Endodermal cell (in vitro differentiated cells): ENCODE measurements at regions not wholly inside any gene's neighbourhood (a gene's known extent, or its start where the extent isn't known, plus 50 kb on each side); places are given as distances from the start of the nearest gene placed in this dataset.

Experiments used
- DNase-seq: peaks from one replicate; pipeline ENCODE4 v3.0.0-alpha.2; 2017
- H3K27ac ChIP-seq: 2 replicates; pipeline ENCODE4 v1.5.1; 2013; ENCODE audit warnings: mild to moderate bottlenecking, low read depth, low read length, moderate library complexity
- H3K27me3 ChIP-seq: 2 replicates; pipeline ENCODE4 v1.6.1; 2013; ENCODE audit warnings: mild to moderate bottlenecking, low read length, moderate library complexity; ENCODE audit not compliant: insufficient read depth, control insufficient read depth, poor library complexity, severe bottlenecking
- H3K36me3 ChIP-seq: 2 replicates; pipeline ENCODE4 v1.7.0; 2013; ENCODE audit warnings: mild to moderate bottlenecking, low read length, moderate library complexity; ENCODE audit not compliant: control insufficient read depth, insufficient read depth
- H3K4me1 ChIP-seq: one replicate; pipeline ENCODE4 v1.7.0; 2013; ENCODE audit warnings: low read length; ENCODE audit not compliant: control insufficient read depth, insufficient read depth
- H3K4me3 ChIP-seq: 2 replicates; pipeline ENCODE4 v1.5.1; 2013; ENCODE audit warnings: mild to moderate bottlenecking, low read length, moderate library complexity
- H3K9ac ChIP-seq: 2 replicates; pipeline ENCODE4 v1.6.1; 2013; ENCODE audit warnings: mild to moderate bottlenecking, low read length, moderate library complexity; ENCODE audit not compliant: poor library complexity, severe bottlenecking; ENCODE audit errors: extremely low read depth
- H3K9me3 ChIP-seq: 2 replicates; pipeline ENCODE4 v1.6.1; 2013; ENCODE audit warnings: mild to moderate bottlenecking, low read length, moderate library complexity; ENCODE audit not compliant: control insufficient read depth
- H3K27ac Mint-ChIP-seq: 2 replicates; pipeline ENCODE4 v1.8.0; 2020; ENCODE audit warnings: mixed read lengths
- H3K27me3 Mint-ChIP-seq: 2 replicates; pipeline ENCODE4 v1.8.0; 2021; ENCODE audit warnings: mild to moderate bottlenecking, mixed read lengths; ENCODE audit not compliant: insufficient read depth
- H3K36me3 Mint-ChIP-seq: 2 replicates; pipeline ENCODE4 v1.8.0; 2020; ENCODE audit warnings: low read depth, mixed read lengths
- H3K4me1 Mint-ChIP-seq: 2 replicates; pipeline ENCODE4 v1.8.0; 2020; ENCODE audit warnings: mixed read lengths
- H3K4me3 Mint-ChIP-seq: 2 replicates; pipeline ENCODE4 v1.8.0; 2020; ENCODE audit warnings: mild to moderate bottlenecking, moderate library complexity, mixed read lengths
- H3K9me3 Mint-ChIP-seq: 2 replicates; pipeline ENCODE4 v1.8.0; 2020; ENCODE audit warnings: mild to moderate bottlenecking, mixed read lengths
- WGBS, 2 experiments: methylation state at CpG; one replicate each; pipeline versions ENCODE4 v1.1.5 to v1.1.7; 2013; ENCODE audit warnings: missing lambda C conversion rate in 2 of 2, mixed read lengths in 1 of 2; ENCODE audit not compliant: insufficient coverage in 1 of 2, insufficient read length in 1 of 2; 5-methylcytosine and 5-hydroxymethylcytosine counted together
- TF ChIP-seq, protein P1 (sequence below): fragments of 200-600 bp; sonication (generic); conservative IDR thresholded peaks from 2 replicates; pipeline ENCODE4 v1.5.0; 2021; ENCODE audit warnings: antibody characterized with exemption, mild to moderate bottlenecking

DNA sequence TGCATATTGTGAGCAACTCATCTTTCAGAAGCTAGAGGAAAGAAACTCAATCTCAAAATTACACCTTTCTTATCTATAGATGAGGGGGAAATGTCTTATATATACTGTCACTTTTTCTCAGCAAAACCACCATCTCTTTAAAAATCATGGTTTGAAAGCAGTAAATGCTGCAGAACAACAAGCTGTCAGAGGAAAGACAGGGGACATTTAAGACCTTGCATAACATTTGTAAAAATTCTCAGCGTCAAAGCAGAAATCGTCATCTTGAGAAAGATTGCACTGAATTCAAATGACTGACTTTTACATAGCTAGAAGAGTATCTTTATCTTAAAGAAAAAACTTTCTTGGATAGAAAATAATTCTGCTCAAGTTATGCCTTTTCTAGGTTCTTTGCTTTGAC lies 122.2 kb upstream of the CADPS start:
- peaks cover 2% of the 10 kb centered on the region for H3K36me3 Mint-ChIP-seq
- 85 to 100% methylated on average over 2 of the region's 2 CpGs for WGBS, 2 experiments
- H3K27ac ChIP-seq = no peak overlapping the region
- DNase-seq = no peak
- H3K9me3 Mint-ChIP-seq = peaks cover 2% of the 10 kb centered on the region
- H3K9ac ChIP-seq = no peak overlapping the region
- H3K27me3 Mint-ChIP-seq = no peaks in the 10 kb centered on the region
- peaks cover 8% of the 10 kb centered on the region for H3K9me3 ChIP-seq
- H3K27me3 ChIP-seq = no peaks in the 10 kb centered on the region
- no peak overlapping the region for H3K27ac Mint-ChIP-seq
- H3K4me1 Mint-ChIP-seq = peaks cover 36% of the 10 kb centered on the region
- no peak overlapping the region for H3K4me3 ChIP-seq
- H3K36me3 ChIP-seq = no peaks in the 10 kb centered on the region
- peaks cover 9% of the 10 kb centered on the region for H3K4me1 ChIP-seq
- TF ChIP-seq, protein P1, sequence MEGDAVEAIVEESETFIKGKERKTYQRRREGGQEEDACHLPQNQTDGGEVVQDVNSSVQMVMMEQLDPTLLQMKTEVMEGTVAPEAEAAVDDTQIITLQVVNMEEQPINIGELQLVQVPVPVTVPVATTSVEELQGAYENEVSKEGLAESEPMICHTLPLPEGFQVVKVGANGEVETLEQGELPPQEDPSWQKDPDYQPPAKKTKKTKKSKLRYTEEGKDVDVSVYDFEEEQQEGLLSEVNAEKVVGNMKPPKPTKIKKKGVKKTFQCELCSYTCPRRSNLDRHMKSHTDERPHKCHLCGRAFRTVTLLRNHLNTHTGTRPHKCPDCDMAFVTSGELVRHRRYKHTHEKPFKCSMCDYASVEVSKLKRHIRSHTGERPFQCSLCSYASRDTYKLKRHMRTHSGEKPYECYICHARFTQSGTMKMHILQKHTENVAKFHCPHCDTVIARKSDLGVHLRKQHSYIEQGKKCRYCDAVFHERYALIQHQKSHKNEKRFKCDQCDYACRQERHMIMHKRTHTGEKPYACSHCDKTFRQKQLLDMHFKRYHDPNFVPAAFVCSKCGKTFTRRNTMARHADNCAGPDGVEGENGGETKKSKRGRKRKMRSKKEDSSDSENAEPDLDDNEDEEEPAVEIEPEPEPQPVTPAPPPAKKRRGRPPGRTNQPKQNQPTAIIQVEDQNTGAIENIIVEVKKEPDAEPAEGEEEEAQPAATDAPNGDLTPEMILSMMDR = no peak
- H3K4me3 Mint-ChIP-seq = no peak overlapping the region

DNA sequence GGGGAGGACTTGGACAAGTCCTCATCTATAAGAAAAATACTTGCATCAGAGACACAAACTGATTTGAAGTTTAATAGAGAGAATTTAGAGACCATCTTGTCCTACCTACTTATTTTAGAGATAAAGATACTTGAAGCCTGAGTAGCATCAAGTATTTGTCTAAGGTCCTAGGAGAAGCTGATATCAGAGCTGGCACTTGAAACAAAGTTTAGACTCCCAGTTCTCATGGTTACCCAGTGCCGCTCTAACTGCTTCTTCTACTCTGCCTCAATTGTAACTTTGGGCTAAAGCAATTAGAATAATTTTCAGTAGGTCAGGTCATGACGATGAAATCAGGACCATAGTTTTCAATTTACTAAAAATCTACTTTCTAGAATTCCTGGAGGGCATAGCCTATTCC lies 123.9 kb upstream of the CADPS start:
- H3K9ac ChIP-seq = no peak overlapping the region

DNA sequence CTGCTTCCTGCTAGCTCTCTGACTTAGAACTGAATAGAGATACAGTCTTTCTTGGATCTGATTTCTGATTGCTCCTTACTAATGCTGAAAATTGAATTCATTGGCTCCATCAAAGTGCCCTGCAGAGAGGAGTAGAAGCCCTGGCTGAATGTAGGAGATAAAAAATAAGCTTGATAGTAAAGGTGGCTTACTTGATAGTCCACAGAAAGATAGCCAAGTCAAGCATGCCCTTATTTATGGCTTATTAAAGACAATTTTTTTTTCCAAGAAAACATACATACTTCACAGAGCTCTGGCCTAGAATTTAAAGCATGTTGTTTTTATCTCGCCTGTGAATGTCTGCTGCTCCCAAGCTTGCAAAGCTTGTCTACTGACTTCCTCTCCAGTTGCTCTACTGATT lies 124.6 kb upstream of the CADPS start:
- no peak overlapping the region for H3K27ac ChIP-seq
- H3K9me3 ChIP-seq = peaks cover 23% of the 10 kb centered on the region
- H3K36me3 Mint-ChIP-seq = peaks cover 6% of the 10 kb centered on the region
- no peak overlapping the region for H3K4me3 Mint-ChIP-seq
- DNase-seq = no peak
- peaks cover 12% of the 10 kb centered on the region for H3K9me3 Mint-ChIP-seq
- H3K27me3 Mint-ChIP-seq = peaks cover 2% of the 10 kb centered on the region
- H3K27me3 ChIP-seq = no peaks in the 10 kb centered on the region
- WGBS, 2 experiments = 92% methylated on average over 1 of the region's 1 CpG; no CpG with 5 or more reads in 1 of the 2 experiments
- peaks cover 9% of the 10 kb centered on the region for H3K4me1 ChIP-seq
- H3K36me3 ChIP-seq = no peaks in the 10 kb centered on the region
- TF ChIP-seq, protein P1 = no peak
- peaks cover 30% of the 10 kb centered on the region for H3K4me1 Mint-ChIP-seq
- H3K4me3 ChIP-seq = no peak overlapping the region
- H3K9ac ChIP-seq = no peak overlapping the region
- H3K27ac Mint-ChIP-seq = no peak overlapping the region

More for the DNA sequence above, 123.9 kb upstream of the CADPS start:
- H3K4me1 Mint-ChIP-seq = peaks cover 36% of the 10 kb centered on the region
- H3K27me3 ChIP-seq = no peaks in the 10 kb centered on the region
- no peak overlapping the region for H3K4me3 ChIP-seq
- TF ChIP-seq, protein P1 = no peak
- no peak overlapping the region for H3K27ac Mint-ChIP-seq
- H3K9me3 Mint-ChIP-seq = peaks cover 8% of the 10 kb centered on the region
- WGBS, 2 experiments = 50% methylated on average over 2 of the region's 2 CpGs
- peaks cover 19% of the 10 kb centered on the region for H3K9me3 ChIP-seq
- H3K36me3 Mint-ChIP-seq = peaks cover 6% of the 10 kb centered on the region
- no peak for DNase-seq
- H3K4me3 Mint-ChIP-seq = no peak overlapping the region
- no peaks in the 10 kb centered on the region for H3K36me3 ChIP-seq
- peaks cover 9% of the 10 kb centered on the region for H3K4me1 ChIP-seq
- no peak overlapping the region for H3K27ac ChIP-seq
- peaks cover 2% of the 10 kb centered on the region for H3K27me3 Mint-ChIP-seq
